ENCODE measurements at regions not wholly inside any gene's neighbourhood (a gene's known extent, or its start where the extent isn't known, plus 50 kb on each side); places are given as distances from the start of the nearest gene placed in this dataset.

GRCh38 chr6:14798996-14799588 lies 446.8 kb upstream of the JARID2 start:
- no peak for TF ChIP-seq GATA3 (IDR thresholded peaks at IDR 0.05; ENCODE audit: low read depth, low read length)
- no peak for TF ChIP-seq GATA2 (IDR thresholded peaks at IDR 0.05; ENCODE audit: low read depth, low read length)
